Urinary bladder (tissue), 3 donors: ENCODE measurements at regions not wholly inside any gene's neighbourhood (a gene's known extent, or its start where the extent isn't known, plus 50 kb on each side); places are given as distances from the start of the nearest gene placed in this dataset.
"Not testable (repeated sequence)": the region's sequence is repeated elsewhere in the genome, so short reads cannot be mapped to it uniquely, and the experiment has no call there.

Experiments
- DNase-seq: peaks from one replicate; pipeline ENCODE4 v3.0.0-alpha.2; 2015; ENCODE audit errors: extremely low spot score
- H3K27ac ChIP-seq: one replicate; pipeline ENCODE4 v1.5.1; 2013; ENCODE audit warnings: low read depth, mild to moderate bottlenecking, moderate library complexity
- H3K36me3 ChIP-seq: one replicate; pipeline ENCODE4 v1.6.1; 2013; ENCODE audit warnings: mild to moderate bottlenecking, moderate library complexity; ENCODE audit not compliant: insufficient read depth
- H3K4me1 ChIP-seq: one replicate; pipeline ENCODE4 v1.6.1; 2013; ENCODE audit warnings: mild to moderate bottlenecking, moderate library complexity; ENCODE audit not compliant: insufficient read depth
- H3K4me3 ChIP-seq: one replicate; pipeline ENCODE4 v1.5.1; 2013; ENCODE audit warnings: low read depth, low read length
- WGBS: extraction: QIAGEN DNeasy Blood & Tissue Kit; methylation state at CpG from one replicate; pipeline ENCODE4 v1.1.7; 2013; 5-methylcytosine and 5-hydroxymethylcytosine counted together
- donor health status: healthy with polysubstance abuse.
- donor health status: healthy.

GRCh38 chr11:80944758-80945157 lies 1503.9 kb upstream of the TENM4 start:
- WGBS, result 69% methylated on average over 1 of the region's 1 CpG
- no peaks in the 10 kb centered on the region for H3K4me1 ChIP-seq
- no peaks in the 10 kb centered on the region for H3K36me3 ChIP-seq
- H3K4me3 ChIP-seq, result no peak overlapping the region
- no peak overlapping the region for H3K27ac ChIP-seq
- no peak for DNase-seq

- Histone ChIP-seq H3K36me3 (no peaks in the 10 kb centered on the region), H3K27ac (no peak overlapping the region)
- no peak for DNase-seq
Observed at GRCh38 chr11:80943226-80943625, 1502.4 kb upstream of the TENM4 start.

GRCh38 chr11:80937842-80938241 lies 1497.0 kb upstream of the TENM4 start:
- 83% methylated on average over 3 of the region's 3 CpGs for WGBS

More at GRCh38 chr11:80943226-80943625, 1502.4 kb upstream of the TENM4 start:
- H3K4me3 ChIP-seq, result no peak overlapping the region
- no peaks in the 10 kb centered on the region for H3K4me1 ChIP-seq

GRCh38 chr11:80930038-80930437 lies 1489.2 kb upstream of the TENM4 start:
- Histone ChIP-seq H3K4me3 (no peak overlapping the region), H3K4me1 (no peaks in the 10 kb centered on the region), H3K27ac (no peak overlapping the region), H3K36me3 (no peaks in the 10 kb centered on the region)
- DNase-seq, result no peak
- WGBS, result 77% methylated on average over 4 of the region's 4 CpGs

More at GRCh38 chr11:80937842-80938241, 1497.0 kb upstream of the TENM4 start:
- Histone ChIP-seq H3K4me3 (no peak overlapping the region), H3K4me1 (no peaks in the 10 kb centered on the region), H3K27ac (no peak overlapping the region), H3K36me3 (peaks cover 1% of the 10 kb centered on the region)
- no peak for DNase-seq

- no peaks in the 10 kb centered on the region for H3K4me1 ChIP-seq
- DNase-seq, result no peak
- H3K4me3 ChIP-seq, result no peak overlapping the region
- H3K36me3 ChIP-seq, result no peaks in the 10 kb centered on the region
- 97% methylated on average over 1 of the region's 1 CpG for WGBS
- H3K27ac ChIP-seq, result no peak overlapping the region
Observed at GRCh38 chr11:80929031-80929805, 1488.4 kb upstream of the TENM4 start.

- 77% methylated on average over 5 of the region's 5 CpGs for WGBS
- DNase-seq, result no peak
- Histone ChIP-seq H3K36me3 (no peaks in the 10 kb centered on the region), H3K27ac (no peak overlapping the region), H3K4me3 (no peak overlapping the region), H3K4me1 (no peaks in the 10 kb centered on the region)
Observed at GRCh38 chr11:80925321-80925720, 1484.5 kb upstream of the TENM4 start.

- not testable (repeated sequence) for H3K4me3 ChIP-seq, DNase-seq, H3K36me3 ChIP-seq, H3K27ac ChIP-seq, H3K4me1 ChIP-seq
Observed at GRCh38 chr11:80921310-80921709, 1480.5 kb upstream of the TENM4 start.

GRCh38 chr11:80916173-80916798 lies 1475.5 kb upstream of the TENM4 start:
- no peak overlapping the region for H3K27ac ChIP-seq
- no peaks in the 10 kb centered on the region for H3K36me3 ChIP-seq
- 52% methylated on average over 1 of the region's 1 CpG for WGBS
- no peak overlapping the region for H3K4me3 ChIP-seq
- no peak for DNase-seq
- H3K4me1 ChIP-seq, result no peaks in the 10 kb centered on the region

- whole genome bisulfite sequencing, result 88% methylated on average over 1 of the region's 1 CpG
- Histone ChIP-seq H3K27ac (no peak overlapping the region), H3K36me3 (no peaks in the 10 kb centered on the region), H3K4me1 (no peaks in the 10 kb centered on the region), H3K4me3 (no peak overlapping the region)
- DNase-seq, result no peak
Observed at GRCh38 chr11:80914311-80914710, 1473.5 kb upstream of the TENM4 start.

GRCh38 chr11:80911666-80912065 lies 1470.8 kb upstream of the TENM4 start:
- Histone ChIP-seq H3K36me3 (no peaks in the 10 kb centered on the region), H3K27ac (no peak overlapping the region), H3K4me1 (no peaks in the 10 kb centered on the region), H3K4me3 (no peak overlapping the region)
- 69% methylated on average over 1 of the region's 1 CpG for WGBS
- DNase-seq, result no peak

- 82% methylated on average over 2 of the region's 2 CpGs for WGBS
- H3K4me3 ChIP-seq, result no peak overlapping the region
- no peak overlapping the region for H3K27ac ChIP-seq
- no peaks in the 10 kb centered on the region for H3K4me1 ChIP-seq
- no peak for DNase-seq
- no peaks in the 10 kb centered on the region for H3K36me3 ChIP-seq
Observed at GRCh38 chr11:80900265-80900664, 1459.4 kb upstream of the TENM4 start.

- 15% methylated on average over 1 of the region's 1 CpG for WGBS
- H3K4me1 ChIP-seq, result no peaks in the 10 kb centered on the region
- no peak overlapping the region for H3K4me3 ChIP-seq
- no peak overlapping the region for H3K27ac ChIP-seq
- no peaks in the 10 kb centered on the region for H3K36me3 ChIP-seq
- no peak for DNase-seq
Observed at GRCh38 chr11:80899381-80899780, 1458.6 kb upstream of the TENM4 start.

GRCh38 chr11:80898910-80899309 lies 1458.1 kb upstream of the TENM4 start:
- Histone ChIP-seq H3K4me1 (no peaks in the 10 kb centered on the region), H3K4me3 (no peak overlapping the region), H3K27ac (no peak overlapping the region), H3K36me3 (no peaks in the 10 kb centered on the region)
- WGBS, result 68% methylated on average over 4 of the region's 4 CpGs
- no peak for DNase-seq

GRCh38 chr11:80886684-80887083 lies 1445.9 kb upstream of the TENM4 start:
- H3K27ac ChIP-seq, result no peak overlapping the region
- H3K4me1 ChIP-seq, result no peaks in the 10 kb centered on the region
- DNase-seq, result no peak
- H3K4me3 ChIP-seq, result no peak overlapping the region
- H3K36me3 ChIP-seq, result no peaks in the 10 kb centered on the region
